ENCODE measurements at regions not wholly inside any gene's neighbourhood (a gene's known extent, or its start where the extent isn't known, plus 50 kb on each side); places are given as distances from the start of the nearest gene placed in this dataset.
A peak's percentile ranks its signal among the peaks of the same experiment; 100 is the strongest.

GRCh38 chr3:53956586-53956985 lies 64.9 kb upstream of the SELENOK start:
- no peaks in the 10 kb centered on the region for H3K4me1 ChIP-seq
- H3K36me3 ChIP-seq: no peaks in the 10 kb centered on the region
- peaks cover 0 to 6% of the 10 kb centered on the region in 2 donors for H3K9me3 ChIP-seq
- no peak overlapping the region for H3K27ac ChIP-seq
- no peak overlapping the region for H3K4me3 ChIP-seq
- DNase-seq (ENCODE audit: low spot score): no peak
- no peaks in the 10 kb centered on the region for H3K27me3 ChIP-seq
- TF ChIP-seq, protein P1, sequence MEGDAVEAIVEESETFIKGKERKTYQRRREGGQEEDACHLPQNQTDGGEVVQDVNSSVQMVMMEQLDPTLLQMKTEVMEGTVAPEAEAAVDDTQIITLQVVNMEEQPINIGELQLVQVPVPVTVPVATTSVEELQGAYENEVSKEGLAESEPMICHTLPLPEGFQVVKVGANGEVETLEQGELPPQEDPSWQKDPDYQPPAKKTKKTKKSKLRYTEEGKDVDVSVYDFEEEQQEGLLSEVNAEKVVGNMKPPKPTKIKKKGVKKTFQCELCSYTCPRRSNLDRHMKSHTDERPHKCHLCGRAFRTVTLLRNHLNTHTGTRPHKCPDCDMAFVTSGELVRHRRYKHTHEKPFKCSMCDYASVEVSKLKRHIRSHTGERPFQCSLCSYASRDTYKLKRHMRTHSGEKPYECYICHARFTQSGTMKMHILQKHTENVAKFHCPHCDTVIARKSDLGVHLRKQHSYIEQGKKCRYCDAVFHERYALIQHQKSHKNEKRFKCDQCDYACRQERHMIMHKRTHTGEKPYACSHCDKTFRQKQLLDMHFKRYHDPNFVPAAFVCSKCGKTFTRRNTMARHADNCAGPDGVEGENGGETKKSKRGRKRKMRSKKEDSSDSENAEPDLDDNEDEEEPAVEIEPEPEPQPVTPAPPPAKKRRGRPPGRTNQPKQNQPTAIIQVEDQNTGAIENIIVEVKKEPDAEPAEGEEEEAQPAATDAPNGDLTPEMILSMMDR (IDR thresholded peaks at IDR 0.05): no peak

- no peak overlapping the region for H3K4me3 ChIP-seq
- TF ChIP-seq, protein P1 (IDR thresholded peaks at IDR 0.05): no peak
- peaks cover 0 to 8% of the 10 kb centered on the region in 2 donors for H3K9me3 ChIP-seq
- no peak overlapping the region for H3K27ac ChIP-seq
- H3K27me3 ChIP-seq: no peaks in the 10 kb centered on the region
- H3K4me1 ChIP-seq: no peaks in the 10 kb centered on the region
- H3K36me3 ChIP-seq: no peaks in the 10 kb centered on the region
- DNase-seq (ENCODE audit: low spot score): no peak
These were observed 57.9 kb upstream of the SELENOK start for GRCh38 chr3:53949541-53949940.

DNA sequence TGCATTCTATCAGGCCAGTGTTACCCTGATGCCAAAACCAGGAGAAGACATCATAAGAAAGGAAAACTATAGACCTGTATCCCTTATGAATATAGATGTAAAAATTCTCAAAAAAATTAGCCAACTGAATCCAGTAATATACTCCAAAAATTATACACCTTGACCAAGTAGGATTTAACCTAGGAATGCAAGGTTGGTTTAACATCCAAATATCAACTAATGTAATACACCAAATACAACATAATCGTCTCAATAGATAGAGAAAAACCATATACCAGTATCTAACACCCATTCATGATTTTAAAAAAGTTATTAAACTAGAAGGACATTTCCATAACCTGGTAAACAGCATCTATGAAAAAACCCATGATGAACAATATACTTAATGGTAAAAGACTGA lies 56.5 kb upstream of the SELENOK start:
- Histone ChIP-seq H3K9me3 (peaks cover 0 to 8% of the 10 kb centered on the region in 2 donors), H3K36me3 (no peaks in the 10 kb centered on the region), H3K27ac (no peak overlapping the region), H3K4me3 (no peak overlapping the region), H3K4me1 (no peaks in the 10 kb centered on the region), H3K27me3 (no peaks in the 10 kb centered on the region)
- DNase-seq (ENCODE audit: low spot score): no peak
- TF ChIP-seq, protein P1 (IDR thresholded peaks at IDR 0.05): no peak

DNA sequence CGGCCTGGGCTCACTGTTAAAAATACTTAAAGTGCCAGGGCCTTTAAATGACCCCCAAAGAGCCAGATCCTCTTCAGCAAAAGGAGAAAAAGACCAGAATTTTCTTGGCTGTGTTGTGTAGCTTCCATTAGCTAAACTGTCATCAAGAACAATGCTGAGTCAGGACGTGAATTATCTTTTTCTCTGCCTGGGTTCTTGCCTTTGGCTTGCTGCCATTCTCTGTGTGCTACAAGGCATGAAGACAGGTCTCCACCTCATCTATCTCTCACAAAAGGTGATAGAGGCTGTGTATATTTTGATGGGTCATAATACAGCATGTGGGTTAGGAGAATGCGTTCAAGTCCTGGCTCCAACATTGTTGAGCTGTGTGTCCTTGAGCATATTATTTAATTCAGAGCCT lies 52.4 kb upstream of the SELENOK start:
- Histone ChIP-seq H3K27me3 (no peaks in the 10 kb centered on the region), H3K4me3 (no peak overlapping the region), H3K36me3 (no peaks in the 10 kb centered on the region), H3K4me1 (no peaks in the 10 kb centered on the region), H3K9me3 (peaks cover 0 to 8% of the 10 kb centered on the region in 2 donors), H3K27ac (no peak overlapping the region)
- TF ChIP-seq, protein P1 (IDR thresholded peaks at IDR 0.05): no peak
- DNase-seq (ENCODE audit: low spot score): no peak

GRCh38 chr3:53941950-53942349 lies 50.3 kb upstream of the SELENOK start:
- H3K36me3 ChIP-seq: no peaks in the 10 kb centered on the region
- H3K27ac ChIP-seq: no peak overlapping the region
- no peaks in the 10 kb centered on the region for H3K4me1 ChIP-seq
- DNase-seq (ENCODE audit: low spot score): no peak
- TF ChIP-seq, protein P1 (IDR thresholded peaks at IDR 0.05): peak in 1 of 2 donors; percentile 37
- H3K27me3 ChIP-seq: no peaks in the 10 kb centered on the region
- H3K4me3 ChIP-seq: no peak overlapping the region
- H3K9me3 ChIP-seq: no peaks in the 10 kb centered on the region
